ENCODE measurements at regions not wholly inside any gene's neighbourhood (a gene's known extent, or its start where the extent isn't known, plus 50 kb on each side); places are given as distances from the start of the nearest gene placed in this dataset.

DNA sequence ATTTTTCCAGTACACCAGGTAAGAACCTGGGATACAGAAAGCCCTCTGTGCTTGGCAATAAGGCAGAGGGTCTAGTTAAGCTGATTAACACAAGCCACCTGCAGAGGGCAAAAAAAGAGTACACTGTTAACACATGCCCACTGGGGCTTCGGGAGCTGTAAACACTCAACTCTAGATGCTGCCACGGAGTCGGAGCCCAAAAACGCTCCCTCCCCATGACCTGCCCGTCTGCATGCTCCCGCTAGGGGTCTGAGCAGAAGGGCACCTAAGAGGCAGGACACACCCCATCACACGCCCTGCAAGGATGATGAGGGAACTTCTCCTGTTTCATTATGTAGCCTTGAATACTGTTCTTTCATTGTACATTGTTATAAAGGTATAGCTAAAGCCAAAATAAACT is 715.6 kb upstream of the AADAT start:
- TF ChIP-seq, protein P1, sequence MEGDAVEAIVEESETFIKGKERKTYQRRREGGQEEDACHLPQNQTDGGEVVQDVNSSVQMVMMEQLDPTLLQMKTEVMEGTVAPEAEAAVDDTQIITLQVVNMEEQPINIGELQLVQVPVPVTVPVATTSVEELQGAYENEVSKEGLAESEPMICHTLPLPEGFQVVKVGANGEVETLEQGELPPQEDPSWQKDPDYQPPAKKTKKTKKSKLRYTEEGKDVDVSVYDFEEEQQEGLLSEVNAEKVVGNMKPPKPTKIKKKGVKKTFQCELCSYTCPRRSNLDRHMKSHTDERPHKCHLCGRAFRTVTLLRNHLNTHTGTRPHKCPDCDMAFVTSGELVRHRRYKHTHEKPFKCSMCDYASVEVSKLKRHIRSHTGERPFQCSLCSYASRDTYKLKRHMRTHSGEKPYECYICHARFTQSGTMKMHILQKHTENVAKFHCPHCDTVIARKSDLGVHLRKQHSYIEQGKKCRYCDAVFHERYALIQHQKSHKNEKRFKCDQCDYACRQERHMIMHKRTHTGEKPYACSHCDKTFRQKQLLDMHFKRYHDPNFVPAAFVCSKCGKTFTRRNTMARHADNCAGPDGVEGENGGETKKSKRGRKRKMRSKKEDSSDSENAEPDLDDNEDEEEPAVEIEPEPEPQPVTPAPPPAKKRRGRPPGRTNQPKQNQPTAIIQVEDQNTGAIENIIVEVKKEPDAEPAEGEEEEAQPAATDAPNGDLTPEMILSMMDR (IDR thresholded peaks at IDR 0.05): no peak
- no peak for TF ChIP-seq POLR2A (IDR thresholded peaks at IDR 0.05)

Measured in right lobe of liver (tissue), 4 donors.